Aorta (tissue), 5 donors: ENCODE measurements at regions not wholly inside any gene's neighbourhood (a gene's known extent, or its start where the extent isn't known, plus 50 kb on each side); places are given as distances from the start of the nearest gene placed in this dataset.

Experiments
- ATAC-seq: fragments of 200-7000 bp; cut with Tn5 transposase; one replicate; pipeline ENCODE4 v1.9.1; 2022; ENCODE audit warnings: moderate library complexity; ENCODE audit not compliant: low FRiP score
- DNase-seq, 2 donors: peaks; one replicate each; pipeline ENCODE4 v3.0.0-alpha.2; 2020
- H3K27ac ChIP-seq, 2 donors: one replicate each; pipeline ENCODE4 v1.5.1; 2013; ENCODE audit warnings: low read length in 2 of 2, mild to moderate bottlenecking in 2 of 2, moderate library complexity in 2 of 2, control low read depth in 1 of 2, inconsistent platforms in 1 of 2, low read depth in 1 of 2
- H3K27me3 ChIP-seq, 2 donors: one replicate each; pipeline ENCODE4 v1.6.1; 2013; ENCODE audit warnings: control low read depth in 1 of 2, low read length in 1 of 2, mild to moderate bottlenecking in 1 of 2, moderate library complexity in 1 of 2; ENCODE audit not compliant: insufficient read depth in 2 of 2, control insufficient read depth in 1 of 2
- H3K36me3 ChIP-seq, 2 donors: one replicate each; pipeline ENCODE4 v1.6.1; 2013; ENCODE audit warnings: control low read depth in 1 of 2, low read length in 1 of 2, mild to moderate bottlenecking in 1 of 2; ENCODE audit not compliant: insufficient read depth in 2 of 2, control insufficient read depth in 1 of 2
- H3K4me1 ChIP-seq, 2 donors: one replicate each; pipeline ENCODE4 v1.6.1; 2013; ENCODE audit warnings: low read length in 2 of 2, control low read depth in 1 of 2, mild to moderate bottlenecking in 1 of 2, moderate library complexity in 1 of 2; ENCODE audit not compliant: insufficient read depth in 2 of 2, control insufficient read depth in 1 of 2
- H3K4me3 ChIP-seq, 2 donors: one replicate each; pipeline ENCODE4 v1.5.1; 2013; ENCODE audit warnings: low read length in 2 of 2, control low read depth in 1 of 2, mild to moderate bottlenecking in 1 of 2
- H3K9me3 ChIP-seq: one replicate; pipeline ENCODE4 v1.6.1; 2013; ENCODE audit warnings: mild to moderate bottlenecking, low read length; ENCODE audit not compliant: control insufficient read depth
- WGBS, 2 donors: extraction: QIAGEN DNeasy Blood & Tissue Kit; methylation state at CpG; one replicate each; pipeline ENCODE4 v1.1.7; 2013; 5-methylcytosine and 5-hydroxymethylcytosine counted together
- intact Hi-C, 2 donors: fragments of 100-400 bp; cut with DNase I; formaldehyde crosslinking; loops; one replicate each; pipeline versions ENCODE4 v1.14.2 to v1.15.0; 2022
- donor health status: healthy with polysubstance abuse.
- donor health status: Bipolar disorder and iron deficiency.
- donor health status: DM: no; HTN: no; CAD: no.
- donor health status: DM: no; HTN: no; CAD: no.
- donor health status: DM: yes; HTN: yes; CAD: no.

- intact Hi-C loops: no loop called here
- Histone ChIP-seq H3K4me3 (no peak overlapping the region), H3K9me3 (no peaks in the 10 kb centered on the region), H3K27me3 (no peaks in the 10 kb centered on the region), H3K36me3 (no peaks in the 10 kb centered on the region), H3K4me1 (no peaks in the 10 kb centered on the region), H3K27ac (no peak overlapping the region)
- DNase-seq (no peak), ATAC-seq (no peak)
- 81 to 94% methylated on average over 1 of the region's 1 CpG for WGBS, 2 donors
Measured at GRCh38 chr22:48361099-48361639, 1466.5 kb downstream of the BRD1 start.

DNA sequence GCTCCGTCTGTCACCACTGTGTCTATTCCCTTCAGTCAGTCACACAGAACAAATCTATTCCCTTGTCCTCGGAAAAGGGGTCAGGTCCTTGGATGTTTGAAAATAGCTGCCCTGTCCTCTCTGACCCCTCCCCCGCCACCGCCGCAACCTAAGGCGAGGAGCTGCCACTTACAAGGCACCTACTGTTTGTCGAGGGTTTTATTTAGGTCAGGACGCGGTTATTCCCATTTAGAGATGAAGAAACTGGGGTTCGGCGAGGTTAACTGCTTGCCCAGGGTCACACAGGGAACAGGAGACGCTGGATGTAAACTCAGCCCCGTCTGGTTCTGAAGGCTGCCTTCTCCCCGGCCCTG lies 1468.1 kb downstream of the BRD1 start:
- H3K27ac ChIP-seq: no peak overlapping the region
- DNase-seq: peak in 1 of 2 donors; percentile 59
- intact Hi-C loops: no loop called here
- H3K36me3 ChIP-seq: no peaks in the 10 kb centered on the region
- H3K9me3 ChIP-seq: no peaks in the 10 kb centered on the region
- no peaks in the 10 kb centered on the region for H3K4me1 ChIP-seq
- WGBS, 2 donors: 71 to 78% methylated on average over 14 of the region's 14 CpGs
- H3K27me3 ChIP-seq: no peaks in the 10 kb centered on the region
- no peak for ATAC-seq
- H3K4me3 ChIP-seq: no peak overlapping the region

DNA sequence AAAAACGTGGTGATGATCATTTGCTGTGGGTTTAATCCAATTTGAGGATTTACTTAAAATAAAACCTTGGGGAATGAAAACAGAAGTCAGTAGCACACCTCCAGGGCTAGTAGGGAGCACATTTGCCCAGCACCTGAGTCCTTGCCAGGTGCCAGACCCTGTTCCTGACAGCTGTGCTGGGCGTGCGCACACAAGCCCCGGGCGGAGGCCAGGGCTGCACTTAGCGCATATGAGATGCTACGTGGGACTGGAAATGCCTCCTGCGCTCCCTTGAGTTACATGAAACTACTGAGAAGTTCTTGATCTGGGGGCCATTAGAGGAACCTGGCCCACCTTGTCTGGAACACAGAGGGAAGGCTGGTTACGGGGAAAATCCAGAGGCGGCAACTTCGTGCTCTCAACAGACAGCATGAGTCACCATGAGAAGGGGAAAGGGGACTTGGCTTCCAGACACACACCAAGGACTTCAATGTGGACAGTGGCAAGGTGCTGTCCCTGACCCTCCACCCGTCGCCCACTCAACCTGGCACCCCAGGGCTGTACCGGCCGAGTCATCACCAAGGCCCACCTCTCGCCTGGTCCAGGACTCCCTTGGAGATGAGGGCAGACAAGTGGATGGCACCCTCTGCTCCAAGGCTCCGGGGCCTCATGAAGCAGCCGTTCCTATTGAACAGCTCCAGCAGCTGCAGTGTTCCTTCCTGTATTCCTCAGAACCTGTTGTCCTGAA lies 1468.6 kb downstream of the BRD1 start:
- 88 to 89% methylated on average over 18 of the region's 18 CpGs for WGBS, 2 donors

DNA sequence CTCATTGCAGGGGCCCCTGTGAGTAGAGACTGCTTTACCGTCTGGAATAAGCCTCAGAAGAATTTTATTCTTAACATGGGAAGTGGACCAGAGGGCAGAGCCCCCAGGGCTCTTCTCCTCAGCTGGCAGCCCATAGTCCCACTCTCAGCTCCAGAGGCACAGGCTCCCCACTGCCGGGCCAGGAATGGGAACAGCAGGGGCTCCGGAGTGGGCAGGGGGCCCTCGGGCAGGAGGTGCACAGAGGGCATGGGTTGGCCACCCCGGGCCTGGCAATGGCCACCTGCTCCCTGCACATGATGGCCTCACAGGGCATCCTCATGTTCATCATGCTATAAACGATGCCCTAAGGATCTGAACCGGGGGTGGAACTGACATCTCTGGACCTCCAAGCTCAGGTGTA lies 1469.7 kb downstream of the BRD1 start:
- WGBS, 2 donors: 78 to 79% methylated on average over 7 of the region's 7 CpGs
- H3K4me1 ChIP-seq: no peaks in the 10 kb centered on the region
- H3K27me3 ChIP-seq: no peaks in the 10 kb centered on the region
- no peak overlapping the region for H3K4me3 ChIP-seq
- intact Hi-C loops: no loop called here
- no peaks in the 10 kb centered on the region for H3K36me3 ChIP-seq
- no peaks in the 10 kb centered on the region for H3K9me3 ChIP-seq
- no peak overlapping the region for H3K27ac ChIP-seq
- DNase-seq: peak in 1 of 2 donors; percentile 42
- ATAC-seq: no peak

More for the DNA sequence above, 1468.6 kb downstream of the BRD1 start:
- H3K4me1 ChIP-seq: no peaks in the 10 kb centered on the region
- no peak overlapping the region for H3K27ac ChIP-seq
- H3K4me3 ChIP-seq: no peak overlapping the region
- H3K9me3 ChIP-seq: no peaks in the 10 kb centered on the region
- no peaks in the 10 kb centered on the region for H3K36me3 ChIP-seq
- ATAC-seq (no peak), DNase-seq (peak in 1 of 2 donors; percentile 70)
- intact Hi-C loops: no loop called here
- H3K27me3 ChIP-seq: no peaks in the 10 kb centered on the region

GRCh38 chr22:48357196-48357595 lies 1470.5 kb downstream of the BRD1 start:
- H3K27ac ChIP-seq: no peak overlapping the region
- no peaks in the 10 kb centered on the region for H3K27me3 ChIP-seq
- no peaks in the 10 kb centered on the region for H3K9me3 ChIP-seq
- ATAC-seq: no peak
- WGBS, 2 donors: 33 to 41% methylated on average over 13 of the region's 13 CpGs
- intact Hi-C loops: no loop called here
- H3K4me3 ChIP-seq: no peak overlapping the region
- H3K4me1 ChIP-seq: no peaks in the 10 kb centered on the region
- H3K36me3 ChIP-seq: no peaks in the 10 kb centered on the region
- DNase-seq: peak in 1 of 2 donors; percentile 25

- DNase-seq: peak in 1 of 2 donors; percentile 9
- Histone ChIP-seq H3K4me3 (no peak overlapping the region), H3K36me3 (no peaks in the 10 kb centered on the region), H3K27me3 (no peaks in the 10 kb centered on the region), H3K4me1 (no peaks in the 10 kb centered on the region), H3K27ac (no peak overlapping the region), H3K9me3 (no peaks in the 10 kb centered on the region)
- WGBS, 2 donors: 71 to 79% methylated on average over 5 of the region's 5 CpGs
- intact Hi-C loops: no loop called here
- no peak for ATAC-seq
Measured at GRCh38 chr22:48356731-48357130, 1470.9 kb downstream of the BRD1 start.

GRCh38 chr22:48354096-48354495 lies 1473.6 kb downstream of the BRD1 start:
- no peak overlapping the region for H3K4me3 ChIP-seq
- DNase-seq (peak in 1 of 2 donors; percentile 19), ATAC-seq (no peak)
- intact Hi-C loops: no loop called here
- no peaks in the 10 kb centered on the region for H3K4me1 ChIP-seq
- H3K27ac ChIP-seq: no peak overlapping the region
- no peaks in the 10 kb centered on the region for H3K27me3 ChIP-seq
- 33 to 37% methylated on average over 5 of the region's 5 CpGs for WGBS, 2 donors
- no peaks in the 10 kb centered on the region for H3K9me3 ChIP-seq
- no peaks in the 10 kb centered on the region for H3K36me3 ChIP-seq

GRCh38 chr22:48353116-48353947 lies 1474.3 kb downstream of the BRD1 start:
- WGBS, 2 donors: 67 to 73% methylated on average over 14 of the region's 14 CpGs
- H3K36me3 ChIP-seq: no peaks in the 10 kb centered on the region
- ATAC-seq: no peak
- DNase-seq: peak in 1 of 2 donors; percentile 52
- intact Hi-C loops: no loop called here
- H3K9me3 ChIP-seq: no peaks in the 10 kb centered on the region
- H3K27ac ChIP-seq: no peak overlapping the region
- no peaks in the 10 kb centered on the region for H3K4me1 ChIP-seq
- H3K27me3 ChIP-seq: no peaks in the 10 kb centered on the region
- no peak overlapping the region for H3K4me3 ChIP-seq
